RKO (cell line): ENCODE measurements at regions not wholly inside any gene's neighbourhood (a gene's known extent, or its start where the extent isn't known, plus 50 kb on each side); places are given as distances from the start of the nearest gene placed in this dataset.
"Not testable (repeated sequence)": the region's sequence is repeated elsewhere in the genome, so short reads cannot be mapped to it uniquely, and the experiment has no call there.

ENCODE experiments used
- DNase-seq: peaks from one replicate; pipeline ENCODE4 v3.0.0-alpha.2; 2016; ENCODE audit warnings: low spot score

DNA sequence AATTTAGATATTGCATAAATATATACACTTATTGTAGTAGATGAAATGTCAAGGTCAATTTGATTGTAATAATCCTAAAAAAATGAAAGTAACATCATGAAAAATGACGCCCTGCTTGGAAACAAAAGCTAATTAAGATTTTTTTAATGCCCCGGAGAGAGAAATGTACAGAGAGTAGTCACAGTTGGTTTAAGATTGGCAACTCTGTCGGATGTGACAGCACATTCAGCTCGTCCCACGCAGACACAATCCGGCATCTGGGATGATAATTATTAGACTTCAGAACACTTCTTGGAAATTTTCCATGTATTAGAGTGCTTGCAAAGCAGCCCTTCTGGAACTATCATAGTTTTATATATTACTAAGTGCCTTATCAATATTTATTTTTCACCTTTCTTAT lies 478.0 kb downstream of the PDHA2 start:
- DNase-seq: no peak

DNA sequence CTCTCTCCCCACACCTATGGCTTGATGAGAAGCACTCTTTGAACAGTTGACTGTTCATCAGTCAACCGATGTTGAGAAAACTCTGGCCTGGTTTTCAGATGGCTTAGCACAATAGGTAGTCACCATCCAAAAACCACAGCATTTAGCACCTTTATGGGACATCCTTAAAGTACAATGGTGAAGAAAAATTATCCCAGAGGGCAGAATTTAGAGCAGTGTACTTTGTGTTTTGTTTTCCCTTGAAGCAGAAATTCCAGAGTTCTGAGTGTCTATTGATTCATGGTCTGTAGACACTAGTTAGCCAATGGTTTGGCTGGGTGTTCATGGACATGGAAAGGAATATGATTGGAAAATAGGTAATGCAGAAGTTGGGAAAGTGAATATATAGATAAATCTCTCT lies 487.0 kb downstream of the PDHA2 start:
- no peak for DNase-seq

DNA sequence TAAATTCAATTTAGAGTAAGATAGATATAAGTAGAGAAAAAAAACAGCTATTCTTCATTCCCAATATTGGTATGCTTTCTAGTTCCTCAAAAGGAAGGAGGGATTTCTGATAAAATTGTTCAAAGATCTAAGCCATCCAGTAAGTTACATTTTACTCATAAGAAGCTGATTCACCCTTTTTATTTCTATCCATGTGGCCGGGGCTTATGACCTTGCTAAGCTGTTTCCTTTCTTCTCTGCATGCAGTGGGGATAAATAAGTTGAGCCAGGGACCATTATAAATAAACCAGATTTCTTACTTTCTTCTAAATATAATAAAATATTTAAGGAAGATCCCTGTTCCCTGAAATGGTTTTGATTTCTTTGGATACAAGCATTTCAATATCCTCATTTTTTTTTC lies 502.3 kb downstream of the PDHA2 start:
- no peak for DNase-seq

DNA sequence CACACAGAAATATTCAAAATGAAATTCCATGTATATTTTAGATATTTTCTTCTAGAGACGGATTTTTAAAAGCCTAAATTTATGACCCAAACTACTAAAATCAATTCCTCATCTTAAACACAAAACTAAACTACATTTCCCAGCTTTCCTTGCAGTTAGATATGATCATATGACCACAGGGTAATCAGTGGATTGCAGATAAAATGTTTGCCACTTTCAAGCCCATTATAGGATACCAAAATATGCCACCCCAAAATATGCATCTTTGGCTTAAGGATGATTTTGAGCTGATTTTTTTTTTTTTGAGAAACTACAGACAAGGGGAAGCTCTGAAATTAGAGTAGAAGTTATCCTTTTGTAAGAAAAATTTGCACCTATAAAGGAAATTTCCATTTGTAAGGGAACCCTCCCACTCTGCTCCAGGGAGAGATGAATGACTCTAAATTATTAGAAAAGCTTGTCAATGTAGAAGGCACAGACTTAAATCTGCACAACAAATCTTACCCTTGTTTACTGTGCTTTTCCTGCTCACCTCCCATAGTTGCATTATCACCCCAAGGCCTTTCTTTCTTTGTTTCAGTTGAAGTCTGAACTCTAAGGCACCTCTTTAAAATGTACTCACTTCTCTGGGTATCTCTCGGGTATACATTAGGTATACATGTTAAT lies 503.0 kb downstream of the PDHA2 start:
- no peak for DNase-seq

DNA sequence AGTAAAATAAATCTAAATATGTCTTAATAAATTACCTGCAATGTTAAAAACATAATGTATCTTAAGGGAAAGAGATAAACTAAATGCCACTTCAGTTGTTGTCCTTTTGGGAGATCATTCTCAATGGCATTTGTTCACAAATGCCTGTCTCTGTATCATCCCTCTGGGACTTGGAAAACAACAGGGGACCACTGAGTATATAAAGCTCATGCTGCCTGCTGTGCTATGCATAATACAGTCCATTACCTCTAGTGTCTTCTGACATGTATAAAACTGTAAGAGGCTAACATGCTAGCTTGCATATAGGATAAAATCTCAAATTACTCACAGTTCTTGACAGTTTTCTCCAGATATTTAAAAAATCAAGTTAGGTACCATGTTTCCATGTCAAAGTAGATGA lies 503.9 kb downstream of the PDHA2 start:
- DNase-seq: no peak

DNA sequence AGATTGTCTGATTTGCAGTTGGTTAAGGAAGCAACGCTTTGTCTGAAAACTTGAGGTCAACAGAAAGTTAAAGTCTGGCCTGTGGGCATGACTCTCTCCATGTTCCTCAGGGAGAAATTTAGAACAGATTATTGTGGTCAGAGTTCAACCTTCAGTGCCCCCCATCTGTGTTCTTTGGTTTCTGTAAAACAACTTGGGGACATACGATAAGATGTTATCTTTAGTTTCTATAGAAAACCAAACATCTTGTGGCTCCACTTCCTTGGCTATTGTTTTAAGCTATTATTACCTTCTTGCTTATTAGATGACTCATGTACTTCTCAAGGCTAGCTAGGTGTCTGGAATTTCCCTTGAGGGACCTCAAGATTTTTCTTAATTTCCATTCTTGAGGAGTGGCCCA lies 507.7 kb downstream of the PDHA2 start:
- DNase-seq: no peak

DNA sequence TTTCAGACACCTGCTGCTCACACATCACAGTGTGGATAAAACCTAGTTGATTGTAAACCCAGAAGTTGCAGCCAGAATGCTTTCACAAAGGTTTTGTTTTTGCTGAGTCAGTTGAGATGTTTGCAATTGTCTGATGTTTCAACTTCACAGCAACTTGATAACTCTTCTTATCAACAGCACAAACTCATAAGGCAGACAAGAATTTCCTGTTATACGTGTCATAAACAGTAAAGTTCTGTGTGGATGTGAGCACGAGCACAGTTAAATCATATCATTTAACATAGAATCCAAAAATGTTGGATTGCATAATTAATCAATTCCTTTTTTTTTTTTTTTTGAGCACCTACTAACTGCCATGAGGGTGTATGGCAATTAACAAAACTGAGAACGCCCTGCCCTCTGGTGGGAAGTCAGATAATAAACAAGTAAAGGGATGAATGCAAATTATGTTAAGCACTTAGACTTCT lies 512.2 kb downstream of the PDHA2 start:
- peak; percentile 48 for DNase-seq

DNA sequence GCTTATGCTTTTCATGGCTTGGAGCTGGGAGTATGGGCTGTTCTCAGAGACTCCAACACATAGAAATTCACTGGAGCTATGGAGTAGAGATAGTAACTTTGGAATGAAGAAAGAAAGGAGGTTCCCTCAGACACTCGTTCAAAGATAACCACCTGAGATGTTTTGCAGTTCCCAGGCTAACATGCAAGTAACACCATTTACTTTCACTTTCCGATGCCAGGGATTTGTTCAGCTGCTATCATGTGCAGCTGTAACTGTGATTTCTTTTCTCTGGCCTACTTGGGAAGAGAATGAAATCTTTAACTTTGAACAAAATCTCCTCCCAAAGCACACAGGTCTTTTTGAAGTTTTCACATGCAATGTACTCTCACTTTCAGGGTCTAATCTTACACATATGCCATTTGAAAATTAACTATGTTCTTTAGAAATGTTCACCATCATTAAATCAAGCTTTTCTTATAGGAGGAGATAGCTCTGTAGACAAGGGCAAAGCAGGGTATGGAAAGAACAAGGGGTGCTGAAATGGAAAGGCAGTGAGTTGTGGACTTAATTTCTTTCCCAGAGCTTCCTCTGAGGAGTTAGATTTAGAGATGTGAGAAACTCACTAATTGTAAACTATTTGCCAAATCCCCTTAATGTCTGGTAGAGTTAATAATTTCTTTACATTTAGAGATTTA lies 514.3 kb downstream of the PDHA2 start:
- no peak for DNase-seq

DNA sequence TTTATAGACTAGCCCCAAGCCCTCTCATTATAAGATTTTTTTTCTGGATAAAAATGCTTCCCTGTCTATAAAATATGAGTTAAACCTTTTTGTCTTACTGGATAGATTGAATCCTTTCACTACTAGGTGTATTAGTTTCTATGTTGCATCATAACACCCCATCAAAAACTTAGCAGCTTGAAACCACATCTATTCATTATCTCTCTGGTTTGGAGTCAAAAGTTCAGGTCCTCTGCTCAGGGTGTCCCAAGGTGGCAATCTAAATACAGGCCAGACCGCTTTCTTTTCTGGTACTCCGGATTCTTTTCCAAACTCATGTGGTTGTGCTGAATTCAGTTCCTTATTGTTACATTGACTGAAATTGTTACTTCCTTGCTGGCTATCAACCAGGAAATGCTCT lies 515.5 kb downstream of the PDHA2 start:
- DNase-seq: no peak

DNA sequence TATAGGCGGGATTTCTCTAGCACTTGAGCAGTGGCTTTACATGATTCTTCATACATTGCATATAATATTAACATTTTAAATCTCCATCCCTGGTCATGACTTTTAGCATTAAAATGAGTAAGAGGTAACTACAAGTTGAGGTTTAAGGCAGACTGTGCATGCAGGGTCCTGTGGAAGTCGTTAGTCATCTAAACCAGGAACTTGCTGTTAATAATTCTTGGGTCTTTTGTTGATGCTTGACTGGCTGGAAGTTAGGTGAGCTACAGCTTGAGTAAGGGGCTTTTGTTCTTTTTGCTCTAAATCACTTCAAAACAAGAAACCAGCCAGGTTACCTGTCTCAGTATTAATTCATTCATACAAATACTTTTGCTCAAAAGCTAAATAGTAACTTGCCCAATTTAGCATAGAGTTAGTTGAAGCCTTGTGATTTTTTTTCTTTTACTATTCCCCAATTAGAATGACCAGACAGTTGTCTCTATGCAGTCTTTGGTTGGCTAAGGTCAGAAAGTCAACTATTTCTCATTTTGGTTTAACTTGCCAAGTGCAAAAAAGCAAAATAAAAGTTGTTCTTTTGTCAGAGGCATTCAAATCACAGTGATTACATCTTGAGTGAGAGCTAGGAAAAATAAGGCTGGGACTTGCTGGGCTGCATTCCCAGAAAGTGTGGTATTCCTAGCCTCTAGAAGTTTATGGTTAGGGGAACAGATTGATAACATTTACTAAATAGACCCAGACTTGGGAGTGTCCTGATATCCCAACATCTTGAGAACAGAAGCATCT lies 516.9 kb downstream of the PDHA2 start:
- DNase-seq: no peak

DNA sequence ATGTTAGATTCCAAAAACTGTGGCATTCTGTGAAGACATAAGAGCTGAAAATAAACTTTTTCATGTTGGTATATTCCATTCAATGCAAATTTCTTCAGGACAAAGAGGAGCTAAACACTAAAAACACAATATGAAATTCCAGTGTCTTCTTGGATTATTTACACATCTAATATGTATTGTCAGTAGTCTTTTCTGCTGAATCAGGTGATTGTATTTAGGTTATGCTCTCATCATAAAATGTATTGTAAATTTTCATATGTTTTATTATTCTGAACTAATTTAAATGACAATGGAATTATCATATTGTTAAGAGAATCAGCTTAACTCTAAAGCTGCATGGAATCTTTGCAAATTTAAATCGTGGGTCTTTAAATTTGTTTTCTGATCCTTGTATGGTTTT lies 526.7 kb downstream of the PDHA2 start:
- DNase-seq: no peak

DNA sequence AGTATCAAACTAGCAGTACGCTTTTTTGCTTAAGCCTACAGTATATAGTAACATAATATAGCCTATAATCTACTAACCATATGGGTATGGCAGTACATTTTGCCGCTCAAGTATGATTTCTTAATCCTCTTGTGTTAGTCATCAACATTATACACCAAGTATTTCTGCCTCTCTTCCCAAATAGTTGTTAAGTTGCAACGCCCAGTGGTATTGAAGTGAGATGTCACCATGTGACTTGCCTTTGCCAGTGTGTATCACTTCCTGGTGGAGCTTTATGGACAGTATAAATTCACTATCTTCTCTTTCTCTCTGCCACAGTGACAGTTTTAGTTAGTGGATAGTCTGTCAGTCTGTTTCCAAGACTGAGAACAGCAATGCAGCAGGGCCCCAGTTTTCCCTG lies 535.5 kb downstream of the PDHA2 start:
- DNase-seq: peak; percentile 11

DNA sequence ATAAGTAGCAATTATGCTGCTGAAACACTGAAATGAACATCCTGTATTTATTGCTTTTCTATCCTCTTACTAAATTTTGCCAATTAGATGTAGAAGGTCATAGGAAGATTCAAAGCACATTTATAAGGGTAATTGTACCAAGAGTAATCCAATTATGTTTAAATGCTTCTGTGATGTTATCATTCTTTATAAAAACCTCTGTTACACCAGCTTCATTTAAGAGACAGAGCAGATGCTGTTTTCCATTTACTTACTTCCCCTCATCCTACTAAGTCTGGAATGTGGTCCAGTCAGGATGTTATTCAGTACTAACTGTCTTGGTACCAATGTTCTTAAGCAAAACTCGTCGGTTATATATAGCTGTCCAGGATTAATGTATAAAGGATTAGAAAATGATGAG lies 539.6 kb downstream of the PDHA2 start:
- DNase-seq: no peak

DNA sequence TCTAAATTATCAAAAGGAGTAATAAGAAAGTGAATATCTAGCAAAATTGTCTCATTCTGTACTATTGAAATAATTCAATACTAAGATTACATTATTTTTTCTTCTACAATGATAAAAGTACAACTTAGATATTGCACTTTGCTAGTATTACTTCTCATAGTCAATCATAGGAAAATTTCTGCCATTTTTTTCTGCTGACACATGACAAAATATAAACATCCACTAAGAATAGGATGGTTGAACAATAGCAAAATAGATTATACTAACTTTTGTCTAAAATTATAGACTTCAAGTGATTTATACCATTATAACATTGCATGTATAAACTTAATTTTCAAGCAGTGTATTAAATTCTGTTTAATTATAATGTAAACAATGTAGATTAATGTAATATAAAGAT lies 540.2 kb downstream of the PDHA2 start:
- DNase-seq: no peak

DNA sequence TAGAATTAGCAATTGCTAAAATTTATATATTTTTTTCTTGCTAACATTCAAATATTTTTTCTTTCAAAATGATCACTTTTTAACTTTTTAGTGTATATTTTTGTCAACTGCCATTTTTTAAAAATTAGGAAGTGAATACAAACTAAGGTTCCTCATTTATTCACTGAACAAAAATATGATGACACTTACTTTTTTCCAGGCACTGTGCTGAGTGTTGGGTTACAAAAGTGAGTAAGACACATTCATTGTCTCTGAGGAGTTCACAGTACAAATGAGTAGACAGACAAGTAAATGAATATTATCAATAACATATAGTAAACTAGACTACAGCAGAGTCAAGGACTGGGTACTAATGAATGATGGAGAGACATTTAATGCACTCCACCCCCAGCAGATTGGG lies 543.5 kb downstream of the PDHA2 start:
- DNase-seq: no peak

DNA sequence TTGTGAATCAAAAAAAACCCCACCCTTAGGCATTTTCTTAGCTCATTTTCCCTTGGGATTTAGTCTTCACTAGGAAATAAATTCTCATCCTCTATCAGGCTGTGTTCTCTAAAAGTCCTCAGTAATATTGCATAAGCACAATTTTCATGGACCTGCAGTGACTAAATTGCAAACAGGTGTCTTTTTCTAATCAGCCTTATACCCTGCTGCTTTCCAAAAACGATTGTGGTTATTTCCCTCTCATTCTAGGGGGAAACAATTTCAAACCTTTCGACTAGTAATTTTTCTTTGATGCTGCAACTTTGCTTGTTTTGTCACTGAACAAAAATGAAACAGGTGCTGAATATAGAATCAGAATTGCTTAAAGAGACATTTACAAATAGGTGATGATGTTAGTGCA lies 549.9 kb downstream of the PDHA2 start:
- DNase-seq: no peak

DNA sequence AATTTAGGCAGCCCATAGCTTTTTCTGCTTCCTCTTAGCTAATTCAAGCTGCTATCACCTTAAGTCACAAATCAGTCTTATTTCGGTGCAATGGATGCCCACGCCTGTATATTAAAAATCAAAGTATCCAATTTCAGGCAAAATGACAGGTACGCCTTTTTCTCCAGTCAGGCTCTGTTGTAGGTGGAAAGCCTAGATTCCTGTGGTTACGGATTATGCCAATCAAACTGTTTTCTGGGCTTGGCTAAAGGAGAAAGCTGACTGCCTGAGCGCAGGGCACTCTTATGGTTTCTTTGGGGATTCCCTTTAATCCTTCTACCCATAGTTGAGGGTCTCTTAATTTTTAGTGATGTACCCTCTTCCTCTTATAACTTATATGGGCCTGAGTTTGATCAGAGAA lies 550.5 kb downstream of the PDHA2 start:
- no peak for DNase-seq

DNA sequence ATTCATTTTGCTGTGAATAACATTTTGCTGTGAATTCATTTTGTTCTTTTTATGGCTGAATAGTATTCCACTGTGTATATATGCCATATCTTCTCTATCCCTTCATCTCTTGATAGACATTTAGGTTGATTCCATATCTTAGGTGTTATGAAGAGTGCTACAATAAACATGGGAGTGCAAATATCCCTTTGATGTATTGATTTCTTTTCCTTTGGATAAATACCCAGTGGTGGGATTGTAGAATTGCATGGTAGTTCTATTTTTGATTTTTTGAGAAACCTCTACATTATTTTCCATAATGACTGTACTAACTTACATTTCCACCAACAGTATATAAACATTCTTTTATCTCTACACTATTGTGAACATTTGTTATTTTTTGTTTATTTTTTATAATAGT lies 555.9 kb downstream of the PDHA2 start:
- DNase-seq: no peak

DNA sequence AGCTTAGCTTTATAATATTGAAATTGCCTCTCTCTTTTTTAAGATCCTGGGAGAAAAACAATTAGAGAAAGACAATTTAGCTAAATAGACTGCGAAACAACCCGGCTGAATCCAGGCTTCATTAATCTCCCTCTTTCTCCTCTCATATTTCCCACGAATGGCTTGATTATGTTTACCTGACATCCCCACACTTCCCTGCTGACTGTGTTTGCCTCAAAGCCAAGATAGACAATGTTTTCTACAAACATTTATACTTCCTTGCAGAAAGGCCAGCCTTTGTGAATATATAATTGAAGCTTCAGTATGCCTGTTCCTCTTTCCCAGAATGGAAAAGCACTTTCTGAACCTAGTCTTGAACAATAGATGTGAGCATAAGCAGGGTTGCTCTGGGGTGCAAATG lies 566.8 kb downstream of the PDHA2 start:
- DNase-seq: no peak

DNA sequence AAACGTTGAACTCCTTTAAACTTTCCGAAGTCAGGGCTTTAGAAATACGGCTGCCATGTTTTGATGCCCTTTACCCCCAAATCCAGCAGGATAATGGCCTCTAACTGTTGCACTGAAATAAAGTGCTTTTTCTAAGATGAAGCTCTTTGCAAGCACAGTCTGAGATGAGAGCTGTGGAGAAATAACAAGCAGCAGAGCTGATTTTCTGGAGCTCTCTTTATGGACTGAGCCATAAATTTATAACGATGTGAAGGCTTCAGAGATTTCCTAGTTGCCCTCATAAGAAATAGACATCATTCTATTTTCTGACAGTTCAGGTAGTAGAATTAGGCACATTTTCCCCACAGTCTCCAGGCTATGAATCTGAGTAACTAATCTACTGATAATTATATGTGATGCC lies 567.3 kb downstream of the PDHA2 start:
- DNase-seq: no peak

DNA sequence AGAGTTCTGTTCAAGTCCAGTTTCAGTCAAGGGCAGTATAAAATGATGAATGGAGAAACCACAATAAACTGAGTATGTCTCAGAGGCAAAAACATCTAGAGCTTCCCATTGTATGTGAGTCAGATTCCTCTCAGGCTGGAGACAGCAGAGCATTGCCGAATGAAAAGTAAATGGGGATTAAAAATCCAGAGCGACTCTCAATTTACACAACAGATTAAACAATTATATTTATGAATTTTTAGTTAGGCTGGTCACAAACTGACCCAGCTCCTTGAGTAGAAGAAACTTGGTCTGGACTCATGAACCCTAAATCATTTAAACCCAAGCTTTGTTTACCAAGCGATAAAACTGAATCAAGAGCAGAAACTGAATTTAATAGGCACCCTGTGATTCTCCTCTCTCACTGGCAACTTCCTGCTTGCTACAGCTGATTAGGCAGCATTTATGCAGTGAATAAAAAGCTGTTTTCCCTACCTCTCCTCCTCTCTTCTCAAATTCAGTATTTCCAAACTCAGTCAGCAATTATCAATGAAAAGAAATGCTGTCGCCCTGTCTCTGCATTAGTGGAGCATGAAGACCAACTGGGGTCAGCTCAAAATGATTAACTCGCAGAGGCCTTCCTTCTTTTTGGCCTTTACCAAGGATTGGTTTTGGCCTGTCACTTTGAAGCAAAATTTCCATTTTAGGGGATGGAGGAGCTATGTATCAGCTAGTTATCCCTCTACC lies 568.0 kb downstream of the PDHA2 start:
- DNase-seq: no peak

DNA sequence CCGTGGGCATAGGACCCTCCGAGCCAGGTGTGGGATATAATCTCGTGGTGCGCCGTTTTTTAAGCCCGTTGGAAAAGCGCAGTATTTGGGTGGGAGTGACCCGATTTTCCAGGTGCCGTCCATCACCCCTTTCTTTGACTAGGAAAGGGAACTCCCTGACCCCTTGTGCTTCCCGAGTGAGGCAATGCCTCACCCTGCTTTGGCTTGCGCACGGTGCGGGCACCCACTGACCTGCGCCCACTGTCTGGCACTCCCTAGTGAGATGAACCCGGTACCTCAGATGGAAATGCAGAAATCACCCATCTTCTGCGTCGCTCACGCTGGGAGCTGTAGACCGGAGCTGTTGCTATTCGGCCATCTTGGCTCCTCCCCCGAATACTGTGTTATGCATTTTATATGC lies 575.0 kb downstream of the PDHA2 start:
- not testable (repeated sequence) for DNase-seq

DNA sequence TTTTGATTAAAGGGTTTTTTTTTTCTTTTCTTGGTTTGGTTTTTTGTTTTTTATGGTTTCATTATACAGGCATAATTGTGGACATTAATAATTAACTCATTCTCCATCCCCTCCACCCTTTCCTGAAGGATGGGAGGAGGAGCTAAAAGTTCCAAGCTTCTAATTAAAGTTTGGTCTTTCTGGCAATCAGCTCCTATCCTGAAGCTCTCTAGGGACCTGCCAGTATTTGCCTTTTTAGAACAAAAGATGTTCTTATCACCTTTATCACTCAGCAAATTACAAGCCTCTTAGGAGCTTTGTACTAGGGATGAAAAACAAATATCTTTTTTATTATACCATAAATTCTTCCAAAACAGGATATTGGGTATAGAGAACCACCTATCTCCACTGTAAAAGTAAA lies 589.8 kb downstream of the PDHA2 start:
- no peak for DNase-seq
